Middle frontal gyrus (tissue), 1 donor: ENCODE measurements at regions not wholly inside any gene's neighbourhood (a gene's known extent, or its start where the extent isn't known, plus 50 kb on each side); places are given as distances from the start of the nearest gene placed in this dataset.
"Not testable (repeated sequence)": the region's sequence is repeated elsewhere in the genome, so short reads cannot be mapped to it uniquely, and the experiment has no call there.

ENCODE experiments used
- DNase-seq: peaks from one replicate; pipeline ENCODE4 v3.0.0-alpha.2; 2015; ENCODE audit warnings: low spot score; ENCODE audit errors: extremely low spot score

DNA sequence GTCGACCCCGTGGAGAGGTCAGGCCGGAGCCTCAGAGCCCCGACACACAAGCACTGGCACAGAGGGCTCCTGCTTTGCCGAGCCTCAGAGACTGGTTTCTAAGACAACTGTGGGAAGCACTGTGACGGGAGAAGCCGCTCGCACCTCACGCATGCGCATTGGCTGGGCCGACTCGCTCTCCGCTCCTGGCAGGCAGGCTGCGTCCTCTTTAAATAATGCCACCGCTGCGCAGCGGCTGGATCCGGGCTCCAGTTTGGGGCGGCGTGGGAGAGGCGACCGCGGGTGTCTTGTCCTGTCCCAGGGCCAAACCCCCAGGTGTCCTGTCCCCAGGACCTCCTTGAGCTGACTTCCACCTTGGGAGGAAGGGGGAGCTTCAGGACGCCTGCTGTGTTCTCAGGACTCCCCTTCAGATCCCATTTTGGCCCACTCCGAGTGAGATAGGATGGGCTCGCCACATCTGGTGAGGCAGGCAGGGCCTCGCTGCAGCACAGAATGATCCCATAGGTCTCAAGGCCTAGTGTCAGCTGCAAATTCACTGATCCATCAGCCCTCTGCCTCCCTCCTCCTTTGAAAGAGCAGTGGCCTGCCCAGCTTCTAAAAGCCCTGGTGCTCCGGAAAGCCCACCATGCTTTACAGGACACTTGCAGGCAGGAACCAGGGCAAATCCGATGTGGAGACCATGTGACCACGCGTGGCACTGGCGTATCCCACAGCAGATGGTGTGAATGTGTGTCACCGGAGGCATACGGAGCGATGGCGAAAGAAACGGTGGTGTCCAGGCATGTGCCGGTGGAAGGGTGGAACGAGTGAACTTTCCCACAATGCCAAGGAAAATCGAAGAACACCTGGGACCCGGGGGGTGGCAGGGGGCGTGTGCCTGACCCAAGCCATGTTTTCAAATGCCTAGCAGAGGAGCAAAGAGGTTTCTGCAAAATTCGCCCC is 169.3 kb upstream of the ZNF337 start:
- peak; percentile 76 for DNase-seq

DNA sequence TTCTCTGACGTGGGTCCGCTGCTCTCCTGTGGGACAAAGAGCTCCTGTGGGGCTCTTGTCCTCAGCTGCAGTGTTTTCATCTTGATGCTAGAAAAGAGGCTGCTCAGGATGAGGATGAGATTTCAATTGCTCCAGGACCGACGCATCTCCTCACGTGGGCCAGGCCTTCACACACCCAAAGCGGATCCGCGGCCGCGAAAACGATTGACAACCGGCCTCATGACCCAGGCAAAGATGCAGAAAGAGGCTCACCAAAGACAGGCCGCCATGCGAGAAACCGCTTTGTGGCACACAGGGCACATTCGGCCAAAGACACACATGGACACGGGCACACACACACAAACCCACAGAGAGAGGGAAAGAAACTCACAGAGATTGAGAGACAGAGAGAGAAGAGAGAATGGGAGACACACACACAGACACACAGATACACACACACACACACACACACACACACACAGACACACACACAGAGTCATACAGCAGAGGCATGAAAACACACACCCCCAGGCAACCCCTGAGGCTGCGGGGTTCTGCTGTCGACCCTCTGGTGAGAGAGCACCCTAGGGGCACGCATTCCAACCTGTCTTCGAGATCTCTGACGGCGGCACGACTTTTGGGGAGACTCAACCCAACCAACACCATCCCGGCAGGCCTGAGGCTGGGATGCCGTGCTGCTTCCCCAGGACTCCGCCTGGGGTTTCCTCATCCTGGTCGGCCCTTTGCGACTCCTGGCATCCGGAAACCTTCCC is 168.5 kb upstream of the ZNF337 start:
- DNase-seq = not testable (repeated sequence)

DNA sequence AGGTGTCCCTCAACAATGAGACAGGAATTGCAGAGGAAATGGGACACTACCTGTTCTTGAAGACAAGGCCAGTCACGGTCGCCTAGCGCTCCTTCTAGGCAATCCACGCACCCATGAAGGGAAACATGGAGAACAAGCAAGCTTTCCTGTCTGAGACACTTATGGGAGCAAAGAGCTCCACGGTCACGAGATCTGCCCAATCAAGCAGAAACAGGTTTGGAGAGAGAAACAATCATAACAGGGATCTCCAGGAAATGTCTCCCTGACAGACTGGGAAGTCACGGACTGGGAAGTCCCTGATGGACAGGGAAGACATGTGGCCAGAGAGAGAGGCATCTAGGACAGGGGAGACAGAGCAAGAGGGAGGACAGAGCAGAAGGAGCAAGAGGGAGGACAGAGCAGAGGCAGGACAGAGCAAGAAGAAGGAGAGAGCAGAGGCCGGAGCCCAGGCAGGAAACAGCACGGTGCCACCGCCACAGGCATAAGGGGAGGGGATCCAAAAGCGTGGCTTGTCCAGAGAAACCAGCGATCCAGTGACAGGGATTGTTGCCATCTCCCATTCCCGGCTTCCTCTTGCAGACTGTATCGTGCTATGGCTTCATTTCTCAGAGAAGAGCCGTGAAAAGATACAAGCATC is 167.8 kb upstream of the ZNF337 start:
- DNase-seq = no peak

GRCh38 chr20:25863536-25864325 is 167.1 kb upstream of the ZNF337 start:
- no peak for DNase-seq

GRCh38 chr20:25862967-25863530 is 166.4 kb upstream of the ZNF337 start:
- DNase-seq = peak; percentile 92

- DNase-seq = no peak
Measured at GRCh38 chr20:25860531-25861150, 164.0 kb upstream of the ZNF337 start.

- DNase-seq = peak; percentile 69
Measured at GRCh38 chr20:25859649-25860530, 163.2 kb upstream of the ZNF337 start.

- DNase-seq = no peak
Measured at GRCh38 chr20:25858495-25859425, 162.1 kb upstream of the ZNF337 start.

- DNase-seq = not testable (repeated sequence)
Measured at GRCh38 chr20:25857091-25857788, 160.6 kb upstream of the ZNF337 start.

- no peak for DNase-seq
Measured at GRCh38 chr20:25856256-25856884, 159.7 kb upstream of the ZNF337 start.

GRCh38 chr20:25855451-25856156 is 159.0 kb upstream of the ZNF337 start:
- not testable (repeated sequence) for DNase-seq

- not testable (repeated sequence) for DNase-seq
Measured at GRCh38 chr20:25854666-25855065, 158.0 kb upstream of the ZNF337 start.

DNA sequence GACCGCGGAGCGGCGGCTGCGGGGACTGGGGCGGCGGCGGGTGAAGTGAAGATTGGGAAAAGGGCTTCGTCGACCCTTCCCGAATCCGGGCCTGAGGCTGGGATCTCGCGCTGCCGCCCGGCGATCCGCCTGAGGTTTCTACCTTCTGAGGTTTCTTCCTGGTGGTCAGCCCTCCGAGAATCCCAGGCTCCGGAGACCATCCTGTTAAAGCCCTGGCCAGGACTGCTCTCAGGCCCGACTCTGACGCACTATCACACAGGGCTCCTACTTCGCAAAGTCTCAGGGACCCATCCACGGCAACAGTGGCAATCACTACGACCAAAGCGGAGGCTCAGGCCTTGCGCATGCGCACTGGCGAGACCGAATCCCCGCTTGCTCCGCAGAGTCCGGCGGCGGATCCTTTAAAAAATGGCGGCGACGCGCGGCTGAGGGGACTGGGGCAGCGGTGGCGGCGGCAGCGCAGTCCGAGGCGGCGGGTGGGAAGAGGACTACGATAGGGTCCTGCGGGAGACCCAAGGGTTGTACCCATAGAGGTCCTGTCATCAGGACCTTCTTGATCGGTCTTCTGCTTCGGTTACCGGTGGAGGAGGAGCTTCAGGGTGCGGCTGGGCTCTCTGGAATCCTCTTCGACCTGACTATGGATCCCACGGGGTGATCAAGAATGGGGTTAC is 157.2 kb upstream of the ZNF337 start:
- peak; percentile 72 for DNase-seq

DNA sequence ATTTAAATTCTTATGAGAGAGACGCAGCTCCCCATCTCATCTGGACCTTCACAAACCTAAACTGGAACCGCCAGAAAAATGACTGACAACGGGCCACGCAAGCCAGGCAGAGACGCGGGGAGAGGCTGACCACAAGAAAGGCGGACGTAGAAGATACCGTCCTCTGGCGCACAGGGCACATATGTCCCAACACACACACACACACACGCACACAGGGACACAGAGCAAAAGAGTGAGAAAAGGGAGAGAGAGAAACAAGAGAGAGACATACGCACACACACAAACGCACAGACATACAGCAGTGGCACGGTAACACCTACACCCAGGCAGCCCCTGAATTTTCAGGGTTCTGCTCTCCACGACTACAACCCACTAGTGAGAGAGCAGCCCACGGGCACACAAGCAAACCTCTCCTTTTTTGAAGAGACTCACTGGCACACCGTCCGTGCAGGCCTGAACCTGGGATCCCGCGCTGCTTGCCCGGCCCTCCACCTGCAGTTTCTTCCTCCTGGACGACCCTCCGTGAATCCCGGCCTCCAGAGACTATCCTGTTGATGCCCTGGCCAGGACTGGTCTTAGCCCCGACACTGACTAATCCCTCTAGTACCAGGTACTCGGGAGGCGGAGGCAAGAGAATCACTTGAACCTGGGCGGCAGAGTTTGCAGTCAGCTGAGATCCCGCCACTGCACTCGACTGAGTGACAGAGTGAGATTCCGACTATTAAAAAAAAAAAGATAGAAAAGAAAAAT is 156.5 kb upstream of the ZNF337 start:
- not testable (repeated sequence) for DNase-seq

DNA sequence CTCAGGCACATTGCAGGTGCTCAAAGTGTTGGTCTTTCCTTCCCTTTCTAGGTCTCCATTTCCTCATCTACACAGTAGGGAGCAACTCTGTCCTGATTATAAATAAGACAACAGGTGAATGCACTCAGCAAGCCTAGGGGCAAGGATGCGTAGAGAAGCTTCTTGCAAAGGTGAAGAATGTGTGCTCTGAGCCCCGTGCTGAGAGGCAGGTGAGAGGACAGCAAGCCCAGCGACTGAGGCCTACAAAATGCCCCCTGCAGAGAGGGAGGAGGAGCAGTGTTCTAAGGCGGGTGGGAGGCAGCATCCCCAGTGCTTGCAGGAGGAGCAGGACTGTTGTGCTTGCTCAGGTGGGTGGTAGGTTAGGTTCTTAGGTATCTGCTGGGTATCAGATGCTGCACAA is 153.5 kb upstream of the ZNF337 start:
- DNase-seq = not testable (repeated sequence)
